GM20000 (cell line): ENCODE measurements at regions not wholly inside any gene's neighbourhood (a gene's known extent, or its start where the extent isn't known, plus 50 kb on each side); places are given as distances from the start of the nearest gene placed in this dataset.

ENCODE experiments used
- DNase-seq: peaks from one replicate; pipeline ENCODE4 v3.0.0; 2012; ENCODE audit warnings: low spot score
- TF ChIP-seq, protein P1 (sequence below): IDR thresholded peaks from 2 replicates; pipeline ENCODE4 v1.5.1; 2012; ENCODE audit warnings: mild to moderate bottlenecking, control low read depth; ENCODE audit errors: extremely low read depth, missing control alignments

GRCh38 chr11:28677721-28678120, 569.5 kb downstream of the METTL15 start:
- TF ChIP-seq, protein P1, sequence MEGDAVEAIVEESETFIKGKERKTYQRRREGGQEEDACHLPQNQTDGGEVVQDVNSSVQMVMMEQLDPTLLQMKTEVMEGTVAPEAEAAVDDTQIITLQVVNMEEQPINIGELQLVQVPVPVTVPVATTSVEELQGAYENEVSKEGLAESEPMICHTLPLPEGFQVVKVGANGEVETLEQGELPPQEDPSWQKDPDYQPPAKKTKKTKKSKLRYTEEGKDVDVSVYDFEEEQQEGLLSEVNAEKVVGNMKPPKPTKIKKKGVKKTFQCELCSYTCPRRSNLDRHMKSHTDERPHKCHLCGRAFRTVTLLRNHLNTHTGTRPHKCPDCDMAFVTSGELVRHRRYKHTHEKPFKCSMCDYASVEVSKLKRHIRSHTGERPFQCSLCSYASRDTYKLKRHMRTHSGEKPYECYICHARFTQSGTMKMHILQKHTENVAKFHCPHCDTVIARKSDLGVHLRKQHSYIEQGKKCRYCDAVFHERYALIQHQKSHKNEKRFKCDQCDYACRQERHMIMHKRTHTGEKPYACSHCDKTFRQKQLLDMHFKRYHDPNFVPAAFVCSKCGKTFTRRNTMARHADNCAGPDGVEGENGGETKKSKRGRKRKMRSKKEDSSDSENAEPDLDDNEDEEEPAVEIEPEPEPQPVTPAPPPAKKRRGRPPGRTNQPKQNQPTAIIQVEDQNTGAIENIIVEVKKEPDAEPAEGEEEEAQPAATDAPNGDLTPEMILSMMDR: no peak
- DNase-seq: no peak

- DNase-seq: no peak
- TF ChIP-seq, protein P1: no peak
Measured at GRCh38 chr11:28675183-28675582, 567.0 kb downstream of the METTL15 start.

DNA sequence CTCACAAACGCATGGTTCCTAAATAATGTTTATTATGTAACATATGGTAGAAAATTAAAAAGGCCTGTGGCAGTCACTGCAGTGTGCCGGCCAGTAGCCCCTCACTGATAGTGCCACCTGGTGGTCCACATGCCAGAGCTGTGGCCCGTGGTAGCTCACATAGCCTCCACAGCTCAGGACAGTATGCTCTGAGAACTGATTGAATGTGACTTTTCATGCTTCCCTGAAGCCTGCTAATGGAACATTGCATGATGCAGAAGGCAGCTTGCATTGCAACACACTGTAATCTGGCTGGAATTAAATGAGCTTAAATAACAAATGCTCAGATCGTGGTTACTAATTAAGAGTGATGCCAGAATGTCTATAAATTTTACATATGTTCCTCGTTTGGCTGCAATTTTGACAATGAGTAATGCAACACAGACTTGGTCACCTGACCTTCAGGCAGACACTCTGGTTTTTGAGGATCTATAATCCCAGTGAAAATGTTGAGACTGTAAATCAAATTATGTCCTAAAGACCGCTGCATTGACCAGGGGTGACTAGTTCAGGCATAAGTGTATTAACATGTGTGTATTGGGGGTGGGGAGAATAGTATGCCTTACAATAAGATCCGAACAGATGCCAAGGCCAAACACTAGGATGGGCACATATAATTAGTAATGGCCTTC, 566.4 kb downstream of the METTL15 start:
- TF ChIP-seq, protein P1: no peak
- peak; percentile 4 for DNase-seq

GRCh38 chr11:28673691-28674432, 565.7 kb downstream of the METTL15 start:
- DNase-seq: no peak
- TF ChIP-seq, protein P1: no peak

- TF ChIP-seq, protein P1: no peak
- no peak for DNase-seq
Measured at GRCh38 chr11:28671274-28671673, 563.1 kb downstream of the METTL15 start.

GRCh38 chr11:28666632-28667031, 558.4 kb downstream of the METTL15 start:
- TF ChIP-seq, protein P1: no peak
- DNase-seq: no peak

DNA sequence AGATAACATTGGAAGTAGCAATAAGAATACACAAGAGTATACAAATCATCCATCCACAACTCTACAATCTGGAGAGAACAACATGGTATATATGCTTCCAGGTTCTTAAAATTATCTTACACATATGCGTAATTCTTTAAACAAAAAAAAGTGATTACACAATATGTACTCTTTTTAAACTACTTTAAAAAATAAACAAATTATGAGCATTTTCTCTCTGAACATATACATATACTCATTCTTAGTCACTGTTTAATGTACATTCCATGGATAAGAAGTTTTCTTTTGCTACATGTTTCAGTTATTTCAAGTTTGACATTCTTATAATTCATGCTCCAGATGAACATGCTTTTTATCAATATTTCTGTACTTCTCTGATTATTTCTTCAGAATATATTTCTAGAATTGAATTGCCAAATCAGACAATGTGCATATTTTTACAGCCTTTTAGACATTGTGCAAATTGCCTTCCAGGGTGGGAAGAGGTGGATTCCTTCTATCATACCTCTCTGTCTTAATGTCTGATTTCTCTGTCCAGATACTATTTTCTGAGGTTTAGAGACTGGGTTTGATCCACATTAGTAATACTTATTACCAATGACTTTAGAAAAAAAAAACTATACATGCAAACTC, 551.6 kb downstream of the METTL15 start:
- TF ChIP-seq, protein P1: no peak
- no peak for DNase-seq
